Activated CD8-positive, alpha-beta memory T cell treated with anti-CD3 and anti-CD28 coated beads, Interleukin-2, amount 10 ng/mL, durations not matched to agents 7 days and 5 days (primary cell): ENCODE measurements at regions not wholly inside any gene's neighbourhood (a gene's known extent, or its start where the extent isn't known, plus 50 kb on each side); places are given as distances from the start of the nearest gene placed in this dataset.

ENCODE experiments used
- ATAC-seq: fragments of 150-1000 bp; cut with Tn5 transposase; one replicate; pipeline ENCODE4 v1.10.0; 2021; ENCODE audit warnings: moderate library complexity
- CTCF ChIA-PET: fragments of 350-600 bp; sonication (Branson Sonifier 250); formaldehyde crosslinking; loops from one replicate; lab custom pipeline; 2021; ENCODE audit warnings: antibody characterized with exemption; lab: Charles Lee
- DNase-seq: peaks from one replicate; pipeline ENCODE4 v3.0.0-alpha.2; 2020
- H3K27ac Mint-ChIP-seq: one replicate; pipeline ENCODE4 v1.8.0; 2021; ENCODE audit warnings: mild to moderate bottlenecking, mixed read lengths
- H3K27me3 Mint-ChIP-seq: one replicate; pipeline ENCODE4 v1.8.0; 2021; ENCODE audit warnings: mixed read lengths
- H3K36me3 Mint-ChIP-seq: one replicate; pipeline ENCODE4 v1.8.0; 2021; ENCODE audit warnings: mild to moderate bottlenecking, mixed read lengths
- H3K4me1 Mint-ChIP-seq: one replicate; pipeline ENCODE4 v1.8.0; 2021; ENCODE audit warnings: mixed read lengths
- H3K4me3 Mint-ChIP-seq: one replicate; pipeline ENCODE4 v1.8.0; 2021; ENCODE audit warnings: mild to moderate bottlenecking, moderate library complexity, mixed read lengths
- H3K9me3 Mint-ChIP-seq: one replicate; pipeline ENCODE4 v1.8.0; 2022; ENCODE audit warnings: low read depth, mixed read lengths

GRCh38 chr10:58967551-58968388 lies 208.7 kb upstream of the PHYHIPL start:
- no peak for ATAC-seq
- Mint-ChIP-seq H3K27me3 (peaks cover 8% of the 10 kb centered on the region), H3K4me1 (no peaks in the 10 kb centered on the region), H3K27ac (no peak overlapping the region), H3K9me3 (no peaks in the 10 kb centered on the region), H3K4me3 (no peak overlapping the region), H3K36me3 (no peaks in the 10 kb centered on the region)
- CTCF ChIA-PET: no interaction called here
- DNase-seq: no peak

GRCh38 chr10:58968389-58968755 lies 208.1 kb upstream of the PHYHIPL start:
- H3K9me3 Mint-ChIP-seq: no peaks in the 10 kb centered on the region
- H3K36me3 Mint-ChIP-seq: no peaks in the 10 kb centered on the region
- H3K4me3 Mint-ChIP-seq: no peak overlapping the region
- H3K4me1 Mint-ChIP-seq: no peaks in the 10 kb centered on the region
- ATAC-seq (no peak), DNase-seq (no peak)
- no peak overlapping the region for H3K27ac Mint-ChIP-seq
- H3K27me3 Mint-ChIP-seq: peaks cover 8% of the 10 kb centered on the region
- CTCF ChIA-PET: no interaction called here

- no peak overlapping the region for H3K4me3 Mint-ChIP-seq
- no peak overlapping the region for H3K27ac Mint-ChIP-seq
- peaks cover 8% of the 10 kb centered on the region for H3K27me3 Mint-ChIP-seq
- H3K4me1 Mint-ChIP-seq: no peaks in the 10 kb centered on the region
- CTCF ChIA-PET: no interaction called here
- no peak for DNase-seq
- no peaks in the 10 kb centered on the region for H3K36me3 Mint-ChIP-seq
- ATAC-seq: no peak
- H3K9me3 Mint-ChIP-seq: no peaks in the 10 kb centered on the region
Measured at GRCh38 chr10:58969576-58969975, 206.9 kb upstream of the PHYHIPL start.

- CTCF ChIA-PET: interaction anchor here (0.9 kb wide), 1 partner anchor 23 kb away, joined by 3 read pairs; no protein-coding TSS in a partner anchor
- no peaks in the 10 kb centered on the region for H3K36me3 Mint-ChIP-seq
- no peak overlapping the region for H3K27ac Mint-ChIP-seq
- peaks cover 8% of the 10 kb centered on the region for H3K27me3 Mint-ChIP-seq
- no peaks in the 10 kb centered on the region for H3K4me1 Mint-ChIP-seq
- no peak overlapping the region for H3K4me3 Mint-ChIP-seq
- H3K9me3 Mint-ChIP-seq: no peaks in the 10 kb centered on the region
- ATAC-seq (no peak), DNase-seq (no peak)
Measured at GRCh38 chr10:58970160-58970915, 206.1 kb upstream of the PHYHIPL start.

DNA sequence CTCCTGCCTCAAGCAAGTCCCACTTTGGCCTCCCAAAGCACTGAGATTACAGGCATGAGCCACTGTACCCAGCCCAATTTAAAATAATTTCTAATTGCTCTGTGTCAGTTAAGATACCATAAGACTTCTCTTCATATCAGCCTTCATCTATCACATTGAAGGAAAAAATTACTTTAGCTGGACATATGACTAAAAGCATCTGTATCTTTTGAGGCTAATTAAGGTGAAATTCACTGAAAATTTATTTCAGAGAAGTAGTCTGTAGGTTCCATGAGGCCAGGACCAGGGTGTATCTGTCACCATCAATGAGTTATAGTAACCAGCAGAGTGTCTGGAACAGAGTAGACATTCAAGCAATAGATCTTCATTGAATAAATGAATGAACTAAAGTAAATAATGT lies 205.2 kb upstream of the PHYHIPL start:
- no peak for ATAC-seq
- CTCF ChIA-PET: interaction anchor here (0.9 kb wide), 1 partner anchor 22 kb away, joined by 3 read pairs; no protein-coding TSS in a partner anchor
- H3K27ac Mint-ChIP-seq: no peak overlapping the region

GRCh38 chr10:58971796-58972491 lies 204.5 kb upstream of the PHYHIPL start:
- Mint-ChIP-seq H3K4me1 (no peaks in the 10 kb centered on the region), H3K27me3 (peaks cover 8% of the 10 kb centered on the region), H3K27ac (no peak overlapping the region), H3K4me3 (no peak overlapping the region), H3K36me3 (no peaks in the 10 kb centered on the region), H3K9me3 (no peaks in the 10 kb centered on the region)
- CTCF ChIA-PET: no interaction called here
- DNase-seq (no peak), ATAC-seq (no peak)

More for the DNA sequence above, 205.2 kb upstream of the PHYHIPL start:
- H3K4me1 Mint-ChIP-seq: no peaks in the 10 kb centered on the region
- H3K27me3 Mint-ChIP-seq: peaks cover 8% of the 10 kb centered on the region
- H3K9me3 Mint-ChIP-seq: no peaks in the 10 kb centered on the region
- no peak for DNase-seq
- H3K36me3 Mint-ChIP-seq: no peaks in the 10 kb centered on the region
- H3K4me3 Mint-ChIP-seq: no peak overlapping the region

GRCh38 chr10:58972576-58973234 lies 203.7 kb upstream of the PHYHIPL start:
- H3K9me3 Mint-ChIP-seq: no peaks in the 10 kb centered on the region
- H3K27ac Mint-ChIP-seq: no peak overlapping the region
- H3K4me1 Mint-ChIP-seq: no peaks in the 10 kb centered on the region
- DNase-seq (no peak), ATAC-seq (no peak)
- CTCF ChIA-PET: no interaction called here
- H3K27me3 Mint-ChIP-seq: peaks cover 4% of the 10 kb centered on the region
- H3K4me3 Mint-ChIP-seq: no peak overlapping the region
- no peaks in the 10 kb centered on the region for H3K36me3 Mint-ChIP-seq

DNA sequence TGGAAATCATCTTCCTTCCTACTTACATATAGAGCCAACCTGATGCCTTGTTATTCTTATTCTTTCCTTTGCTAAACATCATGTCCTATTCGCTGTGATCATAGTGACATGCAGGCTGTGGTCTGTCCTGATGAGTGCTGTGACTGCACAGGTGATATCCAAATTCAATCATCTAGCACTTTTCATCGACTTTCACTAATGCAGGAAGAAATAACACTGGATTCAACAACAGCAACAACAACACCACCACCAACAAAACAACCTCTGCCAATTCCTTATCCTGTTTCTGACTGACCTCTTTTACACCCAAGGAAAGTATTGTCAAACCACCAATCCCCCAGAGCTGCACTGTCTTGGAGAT lies 203.2 kb upstream of the PHYHIPL start:
- no peaks in the 10 kb centered on the region for H3K4me1 Mint-ChIP-seq
- H3K36me3 Mint-ChIP-seq: no peaks in the 10 kb centered on the region
- DNase-seq (no peak), ATAC-seq (no peak)
- H3K4me3 Mint-ChIP-seq: no peak overlapping the region
- H3K9me3 Mint-ChIP-seq: no peaks in the 10 kb centered on the region
- peaks cover 3% of the 10 kb centered on the region for H3K27me3 Mint-ChIP-seq
- CTCF ChIA-PET: no interaction called here
- no peak overlapping the region for H3K27ac Mint-ChIP-seq

DNA sequence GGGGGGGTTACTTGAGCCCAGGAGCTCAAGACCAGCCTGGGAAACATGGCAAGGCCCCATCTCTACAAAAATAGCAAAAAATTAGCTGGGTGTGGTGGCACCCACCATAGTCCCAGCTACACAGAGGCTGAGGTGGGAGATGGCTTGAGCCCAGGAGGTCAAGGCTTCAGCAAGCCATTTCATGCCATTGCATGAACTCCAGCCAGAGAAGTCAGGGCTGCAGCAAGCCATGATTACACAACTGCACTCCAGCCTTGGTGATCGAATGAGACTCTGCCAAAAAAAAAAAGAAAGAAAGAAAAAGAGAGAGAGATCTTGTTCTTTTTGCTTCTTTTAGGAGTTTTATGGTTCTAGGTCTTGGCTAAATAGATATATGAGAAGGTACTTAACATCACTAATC lies 200.2 kb upstream of the PHYHIPL start:
- DNase-seq (no peak), ATAC-seq (no peak)
- Mint-ChIP-seq H3K27ac (no peak overlapping the region), H3K4me1 (no peaks in the 10 kb centered on the region), H3K36me3 (no peaks in the 10 kb centered on the region), H3K27me3 (no peaks in the 10 kb centered on the region), H3K9me3 (no peaks in the 10 kb centered on the region), H3K4me3 (no peak overlapping the region)
- CTCF ChIA-PET: no interaction called here

DNA sequence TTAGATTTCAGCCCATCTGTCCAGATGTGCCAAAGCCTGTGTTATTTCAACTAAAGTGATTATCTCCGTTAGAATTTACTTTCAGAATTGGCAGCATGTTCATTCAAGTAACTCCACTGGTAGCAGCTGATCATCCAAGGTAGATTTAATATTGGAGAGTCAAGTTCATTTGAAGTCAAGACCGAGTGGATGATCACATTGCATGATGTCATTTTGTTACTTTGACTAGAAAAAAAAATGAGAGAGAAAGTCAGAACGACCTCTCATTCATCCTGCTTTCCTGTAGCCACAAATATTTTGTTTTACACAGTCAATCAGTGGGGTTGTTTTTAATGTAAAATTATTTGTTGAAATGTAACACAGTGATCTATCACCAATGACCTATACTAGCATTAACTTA lies 196.7 kb upstream of the PHYHIPL start:
- Mint-ChIP-seq H3K27me3 (no peaks in the 10 kb centered on the region), H3K36me3 (no peaks in the 10 kb centered on the region)

DNA sequence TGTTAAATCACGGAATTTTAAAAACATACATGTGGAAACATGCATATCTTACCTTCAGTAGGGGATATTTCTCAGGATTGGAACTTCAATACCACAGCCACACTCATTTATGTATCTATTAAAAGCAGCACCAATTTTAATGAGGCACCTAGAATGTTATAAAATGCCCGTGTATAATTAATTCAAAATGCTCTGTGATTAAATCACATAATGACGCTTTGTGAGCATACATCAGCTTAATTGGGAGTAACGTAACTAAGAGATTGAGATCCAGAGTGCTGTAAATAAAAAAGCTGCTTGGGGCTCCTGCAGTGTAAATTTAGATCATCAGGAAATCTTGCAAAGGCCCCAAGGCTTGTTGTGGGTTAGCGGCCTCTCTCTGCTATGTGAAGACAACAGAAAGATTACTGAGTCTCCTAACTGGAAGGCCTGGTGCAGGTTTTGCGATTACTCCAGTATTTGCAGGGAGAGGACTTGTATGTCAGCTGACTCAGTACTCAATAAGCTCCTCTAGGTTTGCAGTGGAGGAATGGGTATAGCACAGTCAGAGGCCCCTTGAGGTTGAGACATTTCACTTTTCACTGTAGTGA lies 195.5 kb upstream of the PHYHIPL start:
- no peaks in the 10 kb centered on the region for H3K27me3 Mint-ChIP-seq
- CTCF ChIA-PET: no interaction called here
- no peak overlapping the region for H3K4me3 Mint-ChIP-seq

More for the DNA sequence above, 196.7 kb upstream of the PHYHIPL start:
- ATAC-seq (no peak), DNase-seq (no peak)
- no peak overlapping the region for H3K27ac Mint-ChIP-seq
- CTCF ChIA-PET: no interaction called here
- no peaks in the 10 kb centered on the region for H3K4me1 Mint-ChIP-seq
- H3K4me3 Mint-ChIP-seq: no peak overlapping the region
- H3K9me3 Mint-ChIP-seq: no peaks in the 10 kb centered on the region

GRCh38 chr10:58981846-58982245 lies 194.6 kb upstream of the PHYHIPL start:
- H3K27ac Mint-ChIP-seq: no peak overlapping the region
- H3K4me1 Mint-ChIP-seq: no peaks in the 10 kb centered on the region
- no peak for DNase-seq
- no peak overlapping the region for H3K4me3 Mint-ChIP-seq
- H3K27me3 Mint-ChIP-seq: no peaks in the 10 kb centered on the region
- ATAC-seq: no peak
- no peaks in the 10 kb centered on the region for H3K36me3 Mint-ChIP-seq
- H3K9me3 Mint-ChIP-seq: no peaks in the 10 kb centered on the region
- CTCF ChIA-PET: no interaction called here

More for the DNA sequence above, 195.5 kb upstream of the PHYHIPL start:
- Mint-ChIP-seq H3K36me3 (no peaks in the 10 kb centered on the region), H3K27ac (no peak overlapping the region), H3K9me3 (no peaks in the 10 kb centered on the region), H3K4me1 (no peaks in the 10 kb centered on the region)
- DNase-seq (no peak), ATAC-seq (no peak)
